ENCODE measurements at regions not wholly inside any gene's neighbourhood (a gene's known extent, or its start where the extent isn't known, plus 50 kb on each side); places are given as distances from the start of the nearest gene placed in this dataset.

DNA sequence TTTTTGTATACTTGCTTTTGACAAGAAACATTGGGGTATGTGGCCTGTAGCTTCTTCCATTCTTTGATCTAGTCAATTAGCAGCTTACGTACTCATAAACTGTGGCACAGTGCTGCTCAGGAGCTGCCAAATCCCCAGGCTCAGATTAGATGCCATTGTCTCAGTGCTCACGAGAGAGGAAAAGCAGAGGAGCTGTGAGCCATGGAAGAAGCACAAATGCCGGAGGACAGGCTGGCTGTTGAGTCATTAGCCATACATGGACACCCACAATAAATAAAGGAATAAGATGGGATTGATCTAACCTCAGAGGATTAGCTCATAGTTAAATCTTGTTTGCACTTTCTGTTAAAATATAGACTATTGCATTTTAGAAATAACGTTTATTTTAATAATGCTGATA lies 121.7 kb downstream of the POSTN start:
- TF ChIP-seq, protein P1, sequence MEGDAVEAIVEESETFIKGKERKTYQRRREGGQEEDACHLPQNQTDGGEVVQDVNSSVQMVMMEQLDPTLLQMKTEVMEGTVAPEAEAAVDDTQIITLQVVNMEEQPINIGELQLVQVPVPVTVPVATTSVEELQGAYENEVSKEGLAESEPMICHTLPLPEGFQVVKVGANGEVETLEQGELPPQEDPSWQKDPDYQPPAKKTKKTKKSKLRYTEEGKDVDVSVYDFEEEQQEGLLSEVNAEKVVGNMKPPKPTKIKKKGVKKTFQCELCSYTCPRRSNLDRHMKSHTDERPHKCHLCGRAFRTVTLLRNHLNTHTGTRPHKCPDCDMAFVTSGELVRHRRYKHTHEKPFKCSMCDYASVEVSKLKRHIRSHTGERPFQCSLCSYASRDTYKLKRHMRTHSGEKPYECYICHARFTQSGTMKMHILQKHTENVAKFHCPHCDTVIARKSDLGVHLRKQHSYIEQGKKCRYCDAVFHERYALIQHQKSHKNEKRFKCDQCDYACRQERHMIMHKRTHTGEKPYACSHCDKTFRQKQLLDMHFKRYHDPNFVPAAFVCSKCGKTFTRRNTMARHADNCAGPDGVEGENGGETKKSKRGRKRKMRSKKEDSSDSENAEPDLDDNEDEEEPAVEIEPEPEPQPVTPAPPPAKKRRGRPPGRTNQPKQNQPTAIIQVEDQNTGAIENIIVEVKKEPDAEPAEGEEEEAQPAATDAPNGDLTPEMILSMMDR (IDR thresholded peaks at IDR 0.05), result no peak
- TF ChIP-seq POLR2A (IDR thresholded peaks at IDR 0.05), result no peak

All from esophagus squamous epithelium (tissue), 4 donors.